ACC112 (cell line): ENCODE measurements at regions not wholly inside any gene's neighbourhood (a gene's known extent, or its start where the extent isn't known, plus 50 kb on each side); places are given as distances from the start of the nearest gene placed in this dataset.

ENCODE experiments used
- H2AFZ ChIP-seq: fragments of 200-600 bp; sonication (generic); one replicate; pipeline ENCODE4 v1.6.0; 2017; ENCODE audit warnings: antibody characterized with exemption, low read length; ENCODE audit not compliant: unreplicated experiment
- H3K27ac ChIP-seq: fragments of 200-600 bp; sonication (generic); 2 replicates; pipeline ENCODE4 v1.5.1; 2014; ENCODE audit warnings: low read depth, mild to moderate bottlenecking, antibody characterized with exemption, low read length, moderate library complexity
- H3K27me3 ChIP-seq: fragments of 200-600 bp; sonication (generic); 2 replicates; pipeline ENCODE4 v1.6.1; 2014; ENCODE audit warnings: mild to moderate bottlenecking, antibody characterized with exemption, low read length, moderate library complexity, mixed read lengths; ENCODE audit not compliant: insufficient read depth
- H3K36me3 ChIP-seq: fragments of 200-600 bp; sonication (generic); 2 replicates; pipeline ENCODE4 v1.6.1; 2016; ENCODE audit warnings: mild to moderate bottlenecking, antibody characterized with exemption, low read length, moderate library complexity, mixed read lengths; ENCODE audit not compliant: insufficient read depth
- H3K4me1 ChIP-seq: fragments of 200-600 bp; sonication (generic); one replicate; pipeline ENCODE4 v1.6.1; 2016; ENCODE audit warnings: low read length, mixed read lengths; ENCODE audit not compliant: insufficient read depth, unreplicated experiment, control insufficient read depth
- H3K4me3 ChIP-seq: fragments of 200-600 bp; sonication (generic); 2 replicates; pipeline ENCODE4 v1.5.1; 2014; ENCODE audit warnings: mild to moderate bottlenecking, low read depth, low read length
- H3K79me2 ChIP-seq: fragments of 200-600 bp; sonication (generic); one replicate; pipeline ENCODE4 v1.6.0; 2016; ENCODE audit warnings: low read length; ENCODE audit not compliant: control insufficient read depth, unreplicated experiment, insufficient read depth

DNA sequence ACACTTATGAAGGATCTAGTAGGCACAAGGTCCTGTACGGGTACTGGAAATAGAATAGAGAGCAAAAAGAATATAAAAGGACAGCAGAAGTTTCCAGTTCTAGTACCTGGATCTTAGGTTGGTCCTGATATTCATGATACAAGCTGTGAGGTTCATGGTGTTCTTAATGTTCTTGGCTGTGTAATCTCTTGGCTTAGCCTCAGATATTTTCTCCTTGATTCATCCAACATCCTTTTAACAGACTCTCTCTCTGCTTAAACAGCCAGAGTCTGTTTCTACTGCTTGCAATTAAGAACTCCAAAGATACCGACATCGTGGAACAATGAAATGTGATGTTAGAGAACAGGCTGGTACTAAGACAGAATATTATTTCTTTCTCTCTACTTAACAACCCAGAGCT is 49.9 kb downstream of the CNTN3 start:
- H3K4me1 ChIP-seq, result no peaks in the 10 kb centered on the region
- H3K36me3 ChIP-seq, result no peaks in the 10 kb centered on the region
- no peak overlapping the region for H3K27ac ChIP-seq
- no peak overlapping the region for H3K4me3 ChIP-seq
- H2AFZ ChIP-seq, result no peak overlapping the region
- H3K79me2 ChIP-seq, result no peaks in the 10 kb centered on the region
- H3K27me3 ChIP-seq, result no peaks in the 10 kb centered on the region

DNA sequence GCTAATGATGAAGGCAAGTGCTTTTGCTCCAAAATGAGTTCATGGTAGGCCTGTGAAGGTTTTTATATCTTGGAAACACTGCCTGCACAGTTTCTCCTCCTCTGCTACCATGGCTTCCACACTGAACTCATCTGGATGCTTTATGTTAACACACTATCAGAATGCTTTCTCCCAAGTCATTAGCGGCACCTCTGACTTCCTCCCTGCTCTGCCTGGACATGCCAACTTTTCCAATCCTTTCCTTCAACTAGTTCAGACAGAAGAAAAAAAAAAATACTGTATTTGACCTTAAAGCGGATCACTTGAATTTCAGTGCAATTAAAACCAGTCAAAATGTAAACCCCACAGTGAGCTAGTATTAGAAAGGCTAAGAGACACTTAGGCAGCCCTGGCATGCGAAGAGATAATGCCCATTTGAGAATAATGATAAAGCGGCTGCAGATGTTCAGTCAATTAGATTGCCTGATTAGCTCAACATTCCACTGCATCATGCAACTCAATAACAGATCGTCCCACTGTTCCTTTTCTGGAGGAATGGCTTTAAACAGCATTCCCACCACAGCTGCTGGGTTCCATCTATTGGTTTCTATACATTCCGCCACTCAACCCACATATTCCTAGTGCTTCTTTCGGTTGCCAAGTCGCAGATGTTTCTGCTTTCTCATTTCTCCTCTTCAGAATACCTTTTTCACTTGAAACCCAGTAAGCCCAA is 51.7 kb downstream of the CNTN3 start:
- no peaks in the 10 kb centered on the region for H3K27me3 ChIP-seq
- no peak overlapping the region for H2AFZ ChIP-seq
- no peaks in the 10 kb centered on the region for H3K36me3 ChIP-seq
- H3K27ac ChIP-seq, result no peak overlapping the region
- no peak overlapping the region for H3K4me3 ChIP-seq
- H3K79me2 ChIP-seq, result no peaks in the 10 kb centered on the region
- no peaks in the 10 kb centered on the region for H3K4me1 ChIP-seq

DNA sequence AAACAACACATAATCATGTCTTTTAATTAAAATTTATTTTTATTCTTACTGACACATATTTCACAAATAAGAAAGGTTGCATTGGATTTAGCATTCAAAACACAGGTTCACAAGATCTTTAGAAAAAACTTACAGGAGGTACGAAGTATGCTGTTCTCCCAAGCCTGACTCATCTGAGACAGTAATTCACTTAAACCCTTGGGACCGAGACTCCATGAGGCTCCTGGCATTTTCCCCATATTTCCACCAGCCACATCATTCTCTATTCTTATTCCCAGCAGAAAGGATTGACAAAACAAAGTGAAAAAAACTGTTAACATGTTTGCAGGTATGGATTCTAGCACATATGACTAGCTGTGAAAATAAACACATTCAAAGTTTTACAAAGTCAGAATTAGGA is 52.6 kb downstream of the CNTN3 start:
- Histone ChIP-seq H3K4me1 (no peaks in the 10 kb centered on the region), H2AFZ (no peak overlapping the region), H3K36me3 (no peaks in the 10 kb centered on the region), H3K27me3 (no peaks in the 10 kb centered on the region), H3K4me3 (no peak overlapping the region), H3K79me2 (no peaks in the 10 kb centered on the region), H3K27ac (no peak overlapping the region)

DNA sequence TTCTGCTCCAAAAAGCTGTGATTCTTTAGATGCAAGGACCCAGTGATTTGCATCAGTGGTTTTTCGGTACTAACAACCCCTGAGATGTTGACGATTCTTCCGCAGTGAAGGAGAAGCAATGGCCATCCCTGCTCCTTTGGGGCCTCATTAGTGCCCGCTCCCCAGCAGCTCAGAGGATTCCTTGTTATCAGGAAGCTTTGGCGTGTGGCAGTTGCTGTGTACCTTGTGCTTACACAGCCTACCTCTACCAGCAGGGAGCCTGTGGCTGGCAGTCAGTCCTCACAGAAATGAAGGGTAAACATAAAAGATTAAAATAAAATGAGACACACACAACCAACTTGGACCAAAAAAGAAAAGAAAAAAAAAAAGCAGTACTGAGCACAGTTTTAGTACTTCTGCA is 55.2 kb downstream of the CNTN3 start:
- Histone ChIP-seq H3K27me3 (no peaks in the 10 kb centered on the region), H2AFZ (no peak overlapping the region), H3K4me3 (no peak overlapping the region), H3K4me1 (no peaks in the 10 kb centered on the region), H3K36me3 (no peaks in the 10 kb centered on the region), H3K79me2 (no peaks in the 10 kb centered on the region), H3K27ac (no peak overlapping the region)

DNA sequence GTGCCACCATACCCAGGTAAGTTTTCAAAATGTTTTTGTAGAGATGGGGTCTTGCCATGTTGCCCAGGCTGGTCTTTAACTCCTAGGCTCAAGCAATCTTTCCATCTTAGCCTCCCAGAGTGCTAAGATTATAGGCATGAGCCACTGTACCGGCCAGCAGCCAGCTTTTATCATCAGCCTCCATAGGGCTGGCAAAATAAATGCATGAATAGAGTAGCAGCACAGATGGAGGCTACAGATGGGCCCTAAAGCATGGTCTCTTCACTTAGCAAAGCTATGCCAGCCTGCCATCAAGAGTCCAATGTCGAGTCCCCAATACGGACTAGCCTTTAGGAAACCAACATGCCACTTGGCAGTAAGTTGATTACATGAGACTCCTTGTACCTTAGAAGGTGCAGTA is 63.8 kb downstream of the CNTN3 start:
- no peaks in the 10 kb centered on the region for H3K36me3 ChIP-seq
- H3K4me3 ChIP-seq, result no peak overlapping the region
- H3K27me3 ChIP-seq, result no peaks in the 10 kb centered on the region
- H3K79me2 ChIP-seq, result no peaks in the 10 kb centered on the region
- H2AFZ ChIP-seq, result no peak overlapping the region
- no peaks in the 10 kb centered on the region for H3K4me1 ChIP-seq
- H3K27ac ChIP-seq, result no peak overlapping the region

DNA sequence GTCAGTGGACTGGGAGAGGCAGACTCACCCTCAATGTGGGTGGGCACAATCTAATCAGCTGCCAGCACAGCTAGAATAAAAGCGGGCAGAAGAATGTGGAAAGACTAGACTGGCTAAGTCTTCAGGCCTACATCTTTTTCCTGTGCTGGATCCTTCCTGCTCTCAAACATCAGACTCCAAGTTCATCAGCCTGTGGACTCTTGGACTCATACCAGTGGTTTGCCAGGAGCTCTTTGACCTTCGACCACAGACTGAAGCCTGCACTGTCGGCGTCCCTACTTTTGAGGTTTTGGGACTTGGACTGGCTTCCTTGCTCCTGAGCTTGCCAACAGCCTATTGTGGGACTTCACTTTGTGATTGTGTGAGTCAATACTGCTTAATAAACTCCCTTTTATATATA is 68.0 kb downstream of the CNTN3 start:
- Histone ChIP-seq H3K27ac (no peak overlapping the region), H3K4me1 (no peaks in the 10 kb centered on the region), H2AFZ (no peak overlapping the region), H3K36me3 (no peaks in the 10 kb centered on the region), H3K4me3 (no peak overlapping the region), H3K79me2 (no peaks in the 10 kb centered on the region), H3K27me3 (no peaks in the 10 kb centered on the region)

DNA sequence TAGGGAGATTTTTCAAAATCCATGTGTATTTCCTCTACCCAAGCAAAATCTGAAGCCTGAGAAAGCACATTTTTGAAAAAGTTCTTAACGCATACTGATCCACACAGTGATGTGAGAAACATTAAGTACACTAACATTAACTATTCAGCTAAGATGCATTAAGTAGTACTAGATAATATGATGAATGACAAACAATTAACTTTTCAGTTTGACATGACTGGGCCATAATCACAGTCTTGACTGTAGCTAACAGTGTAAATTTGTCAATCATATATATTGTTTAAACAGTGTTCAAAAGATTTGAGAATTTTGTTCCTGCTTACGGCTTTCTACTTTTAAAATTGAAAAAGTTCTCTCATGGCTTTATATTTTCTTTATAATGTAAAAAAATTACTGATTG is 72.0 kb downstream of the CNTN3 start:
- Histone ChIP-seq H3K79me2 (no peaks in the 10 kb centered on the region), H3K27ac (no peak overlapping the region), H3K27me3 (no peaks in the 10 kb centered on the region), H3K4me1 (no peaks in the 10 kb centered on the region), H3K4me3 (no peak overlapping the region), H2AFZ (no peak overlapping the region), H3K36me3 (no peaks in the 10 kb centered on the region)

DNA sequence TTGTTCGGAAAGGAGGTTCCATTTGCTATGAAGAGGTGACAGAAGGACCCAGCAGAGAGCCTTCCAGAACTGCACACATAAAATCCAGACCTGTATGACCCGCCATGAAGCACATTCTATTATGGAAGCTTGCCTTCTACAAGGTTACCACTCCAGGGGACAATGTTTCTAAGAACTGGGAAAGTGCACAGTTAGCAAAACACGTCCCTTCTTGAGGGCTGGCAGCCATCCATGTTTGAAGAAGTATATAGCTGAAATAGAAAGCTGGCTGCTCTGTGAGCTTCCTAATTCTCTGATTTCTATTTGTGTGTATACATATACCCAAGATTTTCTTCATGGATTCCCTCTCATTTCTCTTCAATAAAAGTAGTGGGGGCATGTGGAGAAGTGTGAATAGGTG is 74.6 kb downstream of the CNTN3 start:
- no peak overlapping the region for H3K27ac ChIP-seq
- H3K27me3 ChIP-seq, result no peaks in the 10 kb centered on the region
- no peaks in the 10 kb centered on the region for H3K4me1 ChIP-seq
- no peak overlapping the region for H3K4me3 ChIP-seq
- H2AFZ ChIP-seq, result no peak overlapping the region
- H3K36me3 ChIP-seq, result no peaks in the 10 kb centered on the region
- no peaks in the 10 kb centered on the region for H3K79me2 ChIP-seq

DNA sequence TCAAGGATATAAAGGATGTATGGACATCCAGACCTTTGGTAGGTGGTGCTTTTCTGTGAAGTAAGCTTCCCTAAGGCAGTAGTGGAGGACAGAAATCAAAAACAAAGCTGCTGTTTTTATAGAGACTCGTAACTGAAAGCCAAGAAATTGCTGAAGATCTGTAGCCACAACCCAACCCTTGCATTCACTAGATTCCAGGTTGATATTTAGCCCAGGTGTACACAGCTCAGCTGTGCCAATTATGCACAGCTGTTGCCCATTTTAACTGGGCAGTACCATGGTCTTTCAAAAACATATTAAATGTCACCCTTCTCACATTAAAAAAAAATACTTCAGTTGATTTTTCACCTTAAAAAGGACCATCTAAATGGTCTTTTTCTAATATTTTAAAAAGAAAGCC is 75.8 kb downstream of the CNTN3 start:
- Histone ChIP-seq H3K27ac (no peak overlapping the region), H3K4me1 (no peaks in the 10 kb centered on the region), H2AFZ (no peak overlapping the region), H3K27me3 (no peaks in the 10 kb centered on the region), H3K4me3 (no peak overlapping the region), H3K36me3 (no peaks in the 10 kb centered on the region), H3K79me2 (no peaks in the 10 kb centered on the region)

DNA sequence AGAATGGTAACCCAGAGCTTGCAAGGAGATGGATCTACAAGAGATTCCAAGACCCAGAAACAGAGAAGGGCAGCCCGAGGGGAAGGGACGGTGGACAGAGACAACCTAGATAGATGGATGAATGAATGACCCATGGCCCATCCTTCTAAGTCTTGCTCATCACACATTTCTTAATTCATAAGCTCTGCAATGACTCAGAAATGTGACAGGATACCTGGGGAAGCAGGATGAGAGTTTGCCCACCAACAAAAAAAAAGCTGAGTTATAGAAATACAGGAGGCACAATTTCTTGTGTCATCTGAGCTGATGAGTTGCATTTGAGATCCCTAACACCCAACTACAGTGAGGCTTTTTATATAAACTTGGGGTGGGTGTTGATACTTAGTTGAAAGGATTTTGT is 76.6 kb downstream of the CNTN3 start:
- peaks cover 3% of the 10 kb centered on the region for H3K4me1 ChIP-seq
- H3K4me3 ChIP-seq, result no peak overlapping the region
- H3K27me3 ChIP-seq, result no peaks in the 10 kb centered on the region
- no peak overlapping the region for H2AFZ ChIP-seq
- H3K79me2 ChIP-seq, result no peaks in the 10 kb centered on the region
- H3K36me3 ChIP-seq, result no peaks in the 10 kb centered on the region
- no peak overlapping the region for H3K27ac ChIP-seq

DNA sequence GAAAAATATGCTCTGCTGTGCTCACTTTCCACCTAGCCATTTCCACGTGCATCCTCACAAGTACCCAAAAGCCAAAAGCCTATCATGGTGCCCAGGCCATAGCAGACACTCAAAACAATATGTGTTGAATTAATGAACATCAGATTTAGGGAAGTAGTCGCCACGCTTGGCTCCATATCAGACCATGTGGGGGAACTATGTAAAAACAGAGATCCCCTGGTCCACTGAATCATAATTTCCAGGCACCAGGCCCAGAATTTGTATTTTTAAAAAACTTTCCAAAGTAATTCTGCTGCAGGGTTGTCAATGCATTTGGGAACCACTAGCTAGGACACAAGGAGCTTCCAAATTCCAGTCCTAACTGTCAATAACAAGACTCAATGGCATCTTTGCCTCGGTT is 77.3 kb downstream of the CNTN3 start:
- Histone ChIP-seq H3K27ac (no peak overlapping the region), H2AFZ (no peak overlapping the region), H3K4me3 (no peak overlapping the region)

More for the DNA sequence above, 77.3 kb downstream of the CNTN3 start:
- no peaks in the 10 kb centered on the region for H3K27me3 ChIP-seq
- peaks cover 7% of the 10 kb centered on the region for H3K4me1 ChIP-seq
- H3K36me3 ChIP-seq, result no peaks in the 10 kb centered on the region
- no peaks in the 10 kb centered on the region for H3K79me2 ChIP-seq
